Ovary (tissue), 7 donors: ENCODE measurements at regions not wholly inside any gene's neighbourhood (a gene's known extent, or its start where the extent isn't known, plus 50 kb on each side); places are given as distances from the start of the nearest gene placed in this dataset.

Experiments used
- DNase-seq, 5 donors: peaks; one replicate each; pipeline ENCODE4 v3.0.0-alpha.2; 2019 to 2020
- H3K27ac ChIP-seq, 2 donors: fragments of 200-600 bp; one replicate each; pipeline versions ENCODE4 v1.5.1 to v1.8.0; 2019 to 2022
- H3K27me3 ChIP-seq: fragments of 200-600 bp; one replicate; pipeline ENCODE4 v1.8.0; 2022
- H3K36me3 ChIP-seq: fragments of 200-600 bp; sonication (generic); one replicate; pipeline ENCODE4 v1.5.1; 2019
- H3K4me1 ChIP-seq: one replicate; pipeline ENCODE4 v1.8.1; 2013; ENCODE audit warnings: mild to moderate bottlenecking, moderate library complexity; ENCODE audit not compliant: insufficient read depth
- H3K4me3 ChIP-seq: fragments of 200-600 bp; sonication (generic); one replicate; pipeline ENCODE4 v1.5.1; 2017
- H3K9me3 ChIP-seq, 2 donors: fragments of 200-600 bp in 1 of 2; sonication (generic) in 1 of 2; one replicate each; pipeline versions ENCODE4 v1.5.1 to v1.8.1; 2013 to 2019; ENCODE audit warnings: mild to moderate bottlenecking in 1 of 2, moderate library complexity in 1 of 2
- EP300 ChIP-seq: sonication (generic); formaldehyde crosslinking; IDR thresholded peaks from one replicate; pipeline ENCODE4 v1.6.1; 2017; ENCODE audit warnings: antibody characterized with exemption
- POLR2A ChIP-seq: fragments of 450-650 bp; IDR thresholded peaks from one replicate; pipeline ENCODE4 v1.6.1; 2017; ENCODE audit warnings: antibody characterized with exemption, mild to moderate bottlenecking, moderate library complexity
- WGBS, 3 donors: extraction: QIAGEN DNeasy Blood & Tissue Kit in 1 of 3; methylation state at CpG; one replicate each; pipeline versions ENCODE4 v1.1.5 to v1.1.7; 2013 to 2017; 5-methylcytosine and 5-hydroxymethylcytosine counted together
- intact Hi-C, 4 donors: fragments of 100-400 bp; cut with DNase I; formaldehyde crosslinking; loops; one replicate each; pipeline versions ENCODE4 v1.11.0 to v1.15.1; 2022 to 2023
- TF ChIP-seq, protein P1 (sequence below), 3 donors: fragments of 450-650 bp in 2 of 3; fragments of 200-600 bp in 1 of 3; IDR thresholded peaks; one replicate each; pipeline versions ENCODE4 v1.5.1 to v1.8.0; 2016 to 2022; ENCODE audit warnings: antibody characterized with exemption in 3 of 3, mild to moderate bottlenecking in 1 of 3
- donor health status: DM: no; HTN: no; CAD: no; lungs with moderate emphysema.
- donor health status: DM: no; HTN: no; CAD: no.
- donor health status: Bipolar disorder and iron deficiency.
- donor health status: DM: no; HTN: no; CAD: no.
- donor health status: DM: yes; HTN: yes; CAD: no.

DNA sequence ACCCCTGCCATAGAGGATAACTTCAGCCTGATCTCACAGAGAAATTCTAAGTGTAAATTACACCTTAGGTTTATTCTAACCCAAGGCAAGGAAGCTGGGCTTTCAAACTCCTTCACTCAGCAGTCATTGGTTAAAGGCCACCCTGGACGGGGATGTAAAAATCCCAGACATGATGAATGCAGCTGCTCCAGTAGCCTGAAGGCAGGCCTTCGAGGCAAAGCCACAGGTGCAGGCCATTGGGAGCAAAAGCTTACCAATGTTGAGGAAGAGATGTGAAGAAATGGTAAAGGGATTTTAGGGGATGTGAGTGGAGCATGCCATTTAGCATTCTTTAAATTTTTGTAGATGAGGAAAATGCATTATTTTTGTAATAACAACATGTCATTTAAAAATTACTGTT lies 514.4 kb downstream of the XYLT1 start:
- H3K4me1 ChIP-seq = no peaks in the 10 kb centered on the region
- TF ChIP-seq, protein P1, sequence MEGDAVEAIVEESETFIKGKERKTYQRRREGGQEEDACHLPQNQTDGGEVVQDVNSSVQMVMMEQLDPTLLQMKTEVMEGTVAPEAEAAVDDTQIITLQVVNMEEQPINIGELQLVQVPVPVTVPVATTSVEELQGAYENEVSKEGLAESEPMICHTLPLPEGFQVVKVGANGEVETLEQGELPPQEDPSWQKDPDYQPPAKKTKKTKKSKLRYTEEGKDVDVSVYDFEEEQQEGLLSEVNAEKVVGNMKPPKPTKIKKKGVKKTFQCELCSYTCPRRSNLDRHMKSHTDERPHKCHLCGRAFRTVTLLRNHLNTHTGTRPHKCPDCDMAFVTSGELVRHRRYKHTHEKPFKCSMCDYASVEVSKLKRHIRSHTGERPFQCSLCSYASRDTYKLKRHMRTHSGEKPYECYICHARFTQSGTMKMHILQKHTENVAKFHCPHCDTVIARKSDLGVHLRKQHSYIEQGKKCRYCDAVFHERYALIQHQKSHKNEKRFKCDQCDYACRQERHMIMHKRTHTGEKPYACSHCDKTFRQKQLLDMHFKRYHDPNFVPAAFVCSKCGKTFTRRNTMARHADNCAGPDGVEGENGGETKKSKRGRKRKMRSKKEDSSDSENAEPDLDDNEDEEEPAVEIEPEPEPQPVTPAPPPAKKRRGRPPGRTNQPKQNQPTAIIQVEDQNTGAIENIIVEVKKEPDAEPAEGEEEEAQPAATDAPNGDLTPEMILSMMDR (IDR thresholded peaks at IDR 0.05) = no peak
- no peak for TF ChIP-seq EP300
- TF ChIP-seq POLR2A = no peak
- 12 to 27% (median 23%) methylated on average over 2 of the region's 2 CpGs for WGBS, 3 donors
- H3K27me3 ChIP-seq = no peaks in the 10 kb centered on the region
- H3K9me3 ChIP-seq = no peaks in the 10 kb centered on the region
- DNase-seq = no peak
- intact Hi-C loops = no loop called here
- H3K4me3 ChIP-seq = no peak overlapping the region
- H3K36me3 ChIP-seq = no peaks in the 10 kb centered on the region
- H3K27ac ChIP-seq = no peak overlapping the region

DNA sequence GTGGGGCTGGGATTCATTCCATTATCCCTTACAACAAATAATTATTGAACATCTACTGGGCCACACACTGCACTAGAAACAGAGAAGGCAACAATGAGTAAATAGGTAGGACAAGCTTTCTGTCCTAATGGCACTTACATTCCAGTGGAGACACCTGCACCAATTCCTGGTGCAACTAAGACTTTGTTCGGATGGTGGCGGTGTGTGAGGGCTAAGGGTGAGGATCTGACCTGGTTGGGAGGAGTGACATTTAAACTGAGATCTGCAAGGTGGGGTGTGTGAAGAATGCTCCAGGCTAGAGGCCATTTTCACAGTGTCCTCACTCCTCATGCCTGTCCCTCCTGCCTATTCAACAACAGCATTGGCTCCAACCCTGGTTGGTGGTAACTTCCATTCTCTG lies 510.0 kb downstream of the XYLT1 start:
- Histone ChIP-seq H3K27me3 (no peaks in the 10 kb centered on the region), H3K27ac (no peak overlapping the region), H3K4me3 (no peak overlapping the region), H3K9me3 (no peaks in the 10 kb centered on the region), H3K4me1 (no peaks in the 10 kb centered on the region), H3K36me3 (no peaks in the 10 kb centered on the region)
- WGBS, 3 donors = 80 to 90% (median 85%) methylated on average over 2 of the region's 2 CpGs
- DNase-seq = no peak
- TF ChIP-seq EP300 = no peak
- TF ChIP-seq POLR2A = no peak
- TF ChIP-seq, protein P1 (IDR thresholded peaks at IDR 0.05) = no peak
- intact Hi-C loops = no loop called here

DNA sequence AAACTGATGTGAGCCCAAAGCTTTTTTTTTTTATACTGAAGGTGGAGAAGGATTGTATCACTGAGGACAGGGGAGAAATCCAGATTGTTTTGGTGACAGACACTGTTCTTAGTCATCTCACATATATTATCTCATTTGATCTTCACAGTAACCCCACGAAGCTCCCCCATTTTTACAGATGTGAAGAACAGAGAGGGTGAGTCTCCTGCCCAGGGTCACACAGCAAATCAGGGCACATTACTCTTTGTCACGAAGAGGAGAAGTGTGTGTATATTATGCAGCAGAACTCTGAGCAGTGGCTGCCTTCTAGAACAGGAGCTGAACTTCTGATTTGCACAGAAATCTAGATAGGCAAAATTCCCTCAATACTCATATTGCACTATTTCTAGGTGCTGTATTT lies 504.3 kb downstream of the XYLT1 start:
- WGBS, 3 donors = 41 to 62% (median 50%) methylated on average over 2 of the region's 2 CpGs
- H3K9me3 ChIP-seq = no peaks in the 10 kb centered on the region
- TF ChIP-seq EP300 (no peak), POLR2A (no peak)
- TF ChIP-seq, protein P1 (IDR thresholded peaks at IDR 0.05) = no peak
- no peak overlapping the region for H3K4me3 ChIP-seq
- intact Hi-C loops = no loop called here
- H3K27me3 ChIP-seq = no peaks in the 10 kb centered on the region
- DNase-seq = no peak
- no peaks in the 10 kb centered on the region for H3K36me3 ChIP-seq
- H3K4me1 ChIP-seq = no peaks in the 10 kb centered on the region
- H3K27ac ChIP-seq = no peak overlapping the region

DNA sequence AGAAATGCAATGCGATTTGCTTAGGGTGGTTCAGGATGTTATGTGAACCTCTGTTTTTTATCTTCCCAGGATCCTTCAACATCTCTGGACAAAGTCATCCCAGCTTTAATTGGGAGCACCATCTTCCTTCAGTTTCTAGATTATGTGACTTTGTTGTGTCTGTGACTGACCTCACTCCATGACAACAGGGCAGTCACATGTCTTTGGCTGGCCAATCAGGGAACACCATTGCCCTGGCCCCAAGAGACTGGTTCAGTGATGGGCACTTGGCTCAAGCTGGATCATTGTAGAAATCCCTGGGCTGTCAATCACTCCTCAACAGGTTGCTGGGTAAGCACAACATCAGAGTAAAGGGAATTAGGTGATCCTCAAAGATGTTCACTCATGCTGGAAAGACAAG lies 499.7 kb downstream of the XYLT1 start:
- Histone ChIP-seq H3K9me3 (no peaks in the 10 kb centered on the region), H3K36me3 (no peaks in the 10 kb centered on the region), H3K4me1 (no peaks in the 10 kb centered on the region), H3K4me3 (no peak overlapping the region), H3K27ac (no peak overlapping the region), H3K27me3 (no peaks in the 10 kb centered on the region)
- WGBS, 3 donors = 94 to 97% (median 95%) methylated on average over 1 of the region's 1 CpG
- TF ChIP-seq, protein P1 (IDR thresholded peaks at IDR 0.05) = no peak
- no peak for TF ChIP-seq POLR2A
- TF ChIP-seq EP300 = no peak
- DNase-seq = no peak
- intact Hi-C loops = no loop called here

DNA sequence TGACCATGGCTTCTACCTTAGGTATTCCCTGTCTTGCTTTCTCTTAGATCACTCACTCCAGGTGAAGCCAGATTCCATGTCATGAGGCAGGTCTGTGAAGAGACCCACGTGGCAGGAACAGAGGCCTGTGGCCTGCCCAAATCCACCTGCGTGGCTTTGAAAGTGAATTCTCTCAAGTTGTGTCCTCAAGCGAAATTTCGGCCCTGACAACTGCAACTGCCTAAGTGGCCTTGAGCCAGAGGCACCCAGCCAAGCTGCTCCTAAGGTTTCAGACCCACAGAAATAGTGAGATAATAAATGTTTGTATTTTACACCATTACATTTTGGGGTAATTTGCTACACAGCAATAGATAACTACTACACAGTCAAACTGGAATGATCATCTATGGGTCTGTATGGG lies 497.9 kb downstream of the XYLT1 start:
- Histone ChIP-seq H3K27me3 (no peaks in the 10 kb centered on the region), H3K36me3 (no peaks in the 10 kb centered on the region), H3K9me3 (no peaks in the 10 kb centered on the region), H3K27ac (no peak overlapping the region), H3K4me3 (no peak overlapping the region), H3K4me1 (no peaks in the 10 kb centered on the region)
- intact Hi-C loops = no loop called here
- 44 to 63% (median 50%) methylated on average over 4 of the region's 4 CpGs for WGBS, 3 donors
- TF ChIP-seq, protein P1 (IDR thresholded peaks at IDR 0.05) = no peak
- TF ChIP-seq POLR2A = no peak
- TF ChIP-seq EP300 = no peak
- DNase-seq = no peak
